Germinal center (tissue), 1 donor: ENCODE measurements at regions not wholly inside any gene's neighbourhood (a gene's known extent, or its start where the extent isn't known, plus 50 kb on each side); places are given as distances from the start of the nearest gene placed in this dataset.
A peak's percentile ranks its signal among the peaks of the same experiment; 100 is the strongest.

Experiments
- DNase-seq: peaks from one replicate; pipeline ENCODE4 v3.0.0; 2012; ENCODE audit warnings: mixed read lengths, low spot score

GRCh38 chr4:123096038-123096437, 173.6 kb upstream of the NUDT6 start:
- no peak for DNase-seq

DNA sequence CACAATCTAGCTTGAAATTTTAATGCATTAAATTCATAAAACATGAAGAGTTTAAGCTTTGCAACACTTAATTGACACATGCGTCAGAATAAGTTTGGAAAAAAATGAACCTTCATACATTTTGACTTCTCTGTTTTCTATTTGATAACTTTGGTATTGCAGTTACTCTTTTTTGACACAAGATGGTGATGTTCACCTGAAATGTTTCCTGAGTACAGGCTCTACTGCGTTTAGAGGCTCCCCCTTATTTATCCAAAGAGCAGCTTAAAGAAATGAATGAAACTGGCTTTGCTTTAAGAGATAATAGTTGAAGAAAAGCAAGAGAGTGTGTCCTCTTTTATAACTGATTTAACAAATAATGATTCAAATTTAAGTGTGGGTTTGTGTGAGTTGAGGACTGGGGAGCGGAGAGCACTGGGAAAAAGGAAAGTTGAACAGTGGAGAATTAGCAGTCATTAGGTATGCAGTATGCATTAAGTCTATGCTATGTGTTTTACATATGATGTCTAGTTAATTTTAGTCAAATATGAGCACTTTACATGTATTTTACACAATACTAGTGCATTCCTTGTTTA, 180.6 kb upstream of the NUDT6 start:
- DNase-seq, result peak; percentile 23

GRCh38 chr4:123104310-123105025, 182.1 kb upstream of the NUDT6 start:
- no peak for DNase-seq

- DNase-seq, result no peak
Measured at GRCh38 chr4:123105026-123105420, 182.6 kb upstream of the NUDT6 start.

GRCh38 chr4:123106747-123107146, 184.3 kb upstream of the NUDT6 start:
- no peak for DNase-seq

GRCh38 chr4:123107444-123108252, 185.3 kb upstream of the NUDT6 start:
- no peak for DNase-seq

DNA sequence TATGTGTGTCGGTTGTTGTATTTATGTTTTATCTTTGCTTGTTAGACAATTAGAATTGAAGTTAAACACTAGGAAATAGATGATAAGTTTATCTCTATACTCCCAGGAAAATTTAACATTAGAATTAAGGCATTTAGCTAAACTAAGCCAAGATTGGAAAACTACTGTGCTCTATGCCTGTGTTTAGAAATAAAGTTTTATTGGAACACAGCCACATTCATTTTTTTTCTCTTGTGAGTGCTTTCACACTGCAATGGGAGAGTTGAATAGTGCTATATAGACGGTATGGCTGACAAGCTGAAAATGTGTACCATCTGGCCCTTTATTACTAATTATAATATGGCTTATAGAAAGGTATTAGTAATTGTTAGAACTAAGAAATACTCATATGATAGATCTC, 186.7 kb upstream of the NUDT6 start:
- DNase-seq, result no peak

DNA sequence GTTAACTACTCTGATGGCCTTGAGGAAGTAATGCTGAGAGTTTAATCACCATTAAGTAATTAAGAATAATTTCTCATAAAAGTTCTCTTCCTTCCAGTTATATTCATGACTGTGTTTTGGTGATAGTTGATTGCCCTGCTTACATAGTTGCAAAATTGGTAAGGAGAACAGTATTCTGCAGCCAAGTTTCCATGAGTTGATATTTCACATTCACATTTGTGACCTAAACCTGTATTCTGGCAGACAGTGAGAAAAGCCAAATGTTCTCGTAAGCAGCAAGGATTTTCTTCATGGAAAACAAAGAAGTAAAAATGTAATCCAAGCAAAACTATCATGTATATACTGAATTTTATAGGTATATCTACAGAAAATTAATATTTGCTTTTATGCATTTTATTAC, 187.8 kb upstream of the NUDT6 start:
- DNase-seq, result no peak

DNA sequence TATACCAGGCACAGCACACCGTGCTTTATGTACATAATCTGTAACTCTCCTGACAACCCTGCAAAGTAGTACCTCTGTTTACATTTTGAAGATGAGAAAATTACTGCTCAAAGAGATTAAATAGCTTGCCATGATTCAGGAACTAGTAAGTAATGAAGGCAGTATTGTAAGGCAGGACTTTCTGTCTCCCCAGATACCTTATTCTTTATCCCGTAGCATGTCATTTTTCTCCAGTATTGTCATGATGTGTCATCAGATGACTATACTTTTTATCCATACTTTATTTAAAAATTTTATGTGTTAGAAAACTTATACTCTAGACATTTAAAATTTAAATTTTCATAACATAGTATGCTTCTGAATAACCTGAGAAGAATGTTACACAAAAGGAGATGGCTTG, 188.3 kb upstream of the NUDT6 start:
- no peak for DNase-seq

DNA sequence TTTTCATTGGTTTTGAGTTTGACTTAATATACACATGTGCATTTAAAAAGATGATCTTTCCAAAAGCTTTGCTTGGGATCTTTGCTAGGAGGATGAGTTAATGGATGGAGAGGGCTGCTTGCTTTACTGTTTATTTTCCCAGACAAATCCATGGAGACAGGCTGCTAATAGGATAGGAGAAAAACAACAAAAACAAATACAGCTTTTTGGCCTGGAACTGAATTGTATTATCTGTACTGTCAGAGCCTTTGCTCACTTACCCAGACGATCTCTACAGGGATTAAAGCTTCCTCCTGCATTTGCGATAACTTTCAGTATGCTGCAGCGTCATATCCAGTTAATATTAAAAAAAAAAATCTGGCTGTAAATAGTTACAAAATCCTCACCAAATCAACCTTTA, 190.8 kb upstream of the NUDT6 start:
- DNase-seq, result no peak

DNA sequence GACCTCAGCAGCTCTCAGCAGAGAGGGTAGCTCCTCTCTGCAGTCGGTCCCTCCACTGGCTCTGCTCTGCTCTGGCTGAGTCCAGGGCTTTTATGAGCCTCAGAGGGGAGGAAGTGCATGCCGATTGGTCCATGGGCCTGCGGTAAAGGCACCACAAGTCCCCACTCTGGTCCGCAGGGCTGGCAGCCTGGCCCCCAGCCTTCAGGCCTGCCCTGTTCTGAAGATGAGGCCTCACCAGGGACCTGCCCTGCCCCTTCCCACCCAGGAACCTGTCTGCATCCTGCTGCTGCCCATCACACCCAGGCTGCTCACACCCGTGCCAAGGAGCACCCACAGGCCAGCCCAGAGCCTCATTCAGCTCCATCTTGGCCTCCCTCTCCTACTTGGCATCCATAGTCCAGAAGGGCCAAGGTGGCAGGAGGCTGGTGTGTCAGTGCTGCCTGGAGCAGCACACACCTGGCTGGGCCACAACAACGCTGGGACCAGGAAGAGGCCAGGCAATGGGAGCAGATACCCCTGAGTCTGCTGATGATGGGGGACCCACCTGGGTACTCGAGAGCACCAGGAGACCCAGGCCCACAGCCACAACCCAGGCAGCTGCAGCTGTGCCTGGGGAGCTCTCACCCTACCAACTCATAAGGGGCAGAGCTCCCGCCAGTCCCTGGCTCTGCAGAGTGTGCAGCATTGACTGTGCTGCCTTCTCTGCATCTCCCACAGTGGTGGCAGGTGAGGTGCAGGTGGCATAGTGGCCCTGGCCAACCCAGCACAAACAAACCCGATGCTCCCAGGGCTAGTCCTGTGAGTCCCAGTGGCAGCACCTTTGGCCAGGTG, 191.9 kb upstream of the NUDT6 start:
- no peak for DNase-seq

DNA sequence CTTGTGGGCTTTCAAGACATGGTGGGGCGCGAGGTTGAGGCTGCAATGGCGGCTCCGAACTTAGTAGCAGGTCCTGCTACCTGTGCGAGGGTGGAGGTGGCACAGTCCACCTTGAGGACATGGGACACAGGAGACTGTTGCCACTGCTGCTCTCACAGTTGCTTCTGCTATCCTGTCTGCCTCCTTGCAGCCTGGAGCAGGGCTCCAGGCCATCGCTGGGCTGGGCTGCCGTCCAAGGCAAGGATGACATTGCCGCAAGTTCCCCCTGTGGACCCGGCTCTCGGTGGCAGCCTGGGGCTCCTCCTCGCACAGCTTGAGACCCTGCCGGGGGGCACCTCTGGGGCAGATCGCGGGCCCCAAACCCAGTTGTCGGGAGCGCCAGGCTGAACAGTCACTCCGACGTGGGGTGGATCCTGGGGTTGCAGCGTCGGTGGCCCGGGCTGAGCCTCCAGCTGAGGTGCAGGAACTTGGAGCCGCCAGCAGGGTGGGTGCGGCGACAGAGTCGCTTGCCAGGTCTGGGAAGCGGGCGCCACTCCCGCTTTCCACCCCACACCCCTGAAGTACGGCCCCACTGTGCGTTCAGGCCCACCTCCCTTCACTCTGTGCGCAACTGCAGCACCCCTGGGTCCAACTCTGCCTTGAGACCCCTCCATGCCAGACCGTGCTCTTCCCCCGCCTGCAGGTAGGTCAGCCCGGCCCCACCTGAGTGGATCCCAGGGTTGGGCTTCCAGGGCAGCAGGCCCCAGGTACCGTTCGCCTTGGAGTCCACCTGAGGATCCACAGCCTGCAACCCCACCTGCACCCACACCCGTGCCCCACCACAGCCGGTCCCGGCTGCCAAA, 192.7 kb upstream of the NUDT6 start:
- no peak for DNase-seq

DNA sequence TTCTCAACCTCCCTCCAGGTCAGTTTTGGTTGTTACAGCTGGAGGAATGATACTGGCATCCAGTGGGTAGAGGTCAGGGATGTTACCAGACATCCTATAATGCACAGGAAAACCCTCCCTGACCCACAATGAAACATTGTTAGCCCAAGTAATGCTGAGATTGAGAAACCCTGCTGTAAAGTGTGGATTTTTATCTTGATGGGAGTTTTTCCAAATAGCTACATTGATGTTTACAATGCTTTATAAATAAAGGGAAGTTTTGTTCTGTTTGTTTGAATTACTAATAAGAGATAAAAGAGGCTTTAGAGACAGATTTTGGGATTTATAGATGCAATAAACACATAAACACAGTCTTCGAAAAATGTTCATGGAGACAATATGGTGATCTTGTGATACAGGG, 194.0 kb upstream of the NUDT6 start:
- DNase-seq, result no peak

GRCh38 chr4:123120473-123120872, 198.1 kb upstream of the NUDT6 start:
- DNase-seq, result no peak

DNA sequence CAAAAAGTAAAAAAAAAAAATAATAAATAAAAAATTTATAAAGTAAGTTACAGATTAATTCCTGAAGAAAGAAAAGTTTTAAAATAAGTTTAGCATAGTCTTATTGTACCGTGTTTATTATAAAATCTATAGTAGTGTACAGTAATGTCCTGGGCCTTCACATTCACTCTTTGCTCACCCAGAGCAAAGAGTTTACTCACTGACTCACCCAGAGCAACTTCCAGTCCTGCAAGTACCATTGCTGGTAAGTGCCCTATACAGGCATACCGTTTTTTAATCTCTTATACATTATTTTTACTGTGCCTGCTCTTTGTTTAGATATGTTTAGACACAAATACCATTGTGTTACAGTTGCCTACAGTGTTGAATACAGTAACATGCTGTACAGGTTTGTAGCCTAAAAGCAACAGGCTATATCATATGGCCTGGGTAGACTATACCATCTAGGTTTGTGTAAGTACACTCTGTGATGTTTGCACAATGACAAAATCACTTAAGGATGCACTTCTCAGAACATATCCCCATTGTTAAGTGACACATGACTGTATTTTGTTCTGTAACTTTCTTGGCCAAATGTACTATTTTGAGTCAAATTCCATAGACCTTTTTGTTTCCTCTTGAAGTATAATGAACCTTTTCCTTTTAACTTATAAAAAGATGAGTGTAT, 199.0 kb upstream of the NUDT6 start:
- no peak for DNase-seq

GRCh38 chr4:123125477-123125876, 203.1 kb upstream of the NUDT6 start:
- DNase-seq, result no peak

DNA sequence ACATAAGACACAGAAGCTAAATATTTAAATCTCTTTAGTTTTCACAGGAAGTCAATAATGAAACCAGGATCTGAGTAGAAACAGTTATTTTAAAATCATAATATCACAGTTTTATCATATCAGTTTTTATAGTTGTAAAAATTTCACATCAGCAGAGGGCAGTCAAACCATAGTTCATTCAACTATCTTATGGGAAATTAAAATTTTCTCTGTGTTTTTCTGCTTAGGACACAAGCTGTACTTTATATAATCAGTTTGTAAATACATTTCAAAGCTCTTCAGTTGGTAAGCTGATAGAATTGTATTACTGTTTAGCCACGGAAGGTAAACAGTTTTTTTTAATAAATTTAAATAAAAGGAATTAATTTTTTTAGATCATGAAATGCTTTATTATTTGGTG, 204.8 kb upstream of the NUDT6 start:
- DNase-seq, result no peak

DNA sequence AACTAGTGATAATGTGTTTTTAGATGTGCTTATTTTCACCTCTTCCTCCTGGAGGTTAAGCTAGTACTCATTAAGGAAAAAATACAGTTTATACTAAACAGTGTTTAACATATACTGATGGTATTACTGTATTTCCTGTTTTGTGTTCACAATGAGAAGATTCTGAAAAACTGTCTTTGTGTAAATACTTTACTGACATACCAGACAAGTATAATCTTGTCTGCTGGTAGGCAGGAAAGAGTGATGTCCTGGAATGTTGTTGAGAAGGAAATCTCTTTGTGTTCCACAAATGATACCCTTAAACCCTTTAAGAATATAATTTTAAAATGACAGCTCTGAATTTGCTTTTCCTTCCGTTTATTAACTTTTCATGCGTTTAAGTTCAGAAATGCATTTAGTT, 205.5 kb upstream of the NUDT6 start:
- DNase-seq, result no peak

DNA sequence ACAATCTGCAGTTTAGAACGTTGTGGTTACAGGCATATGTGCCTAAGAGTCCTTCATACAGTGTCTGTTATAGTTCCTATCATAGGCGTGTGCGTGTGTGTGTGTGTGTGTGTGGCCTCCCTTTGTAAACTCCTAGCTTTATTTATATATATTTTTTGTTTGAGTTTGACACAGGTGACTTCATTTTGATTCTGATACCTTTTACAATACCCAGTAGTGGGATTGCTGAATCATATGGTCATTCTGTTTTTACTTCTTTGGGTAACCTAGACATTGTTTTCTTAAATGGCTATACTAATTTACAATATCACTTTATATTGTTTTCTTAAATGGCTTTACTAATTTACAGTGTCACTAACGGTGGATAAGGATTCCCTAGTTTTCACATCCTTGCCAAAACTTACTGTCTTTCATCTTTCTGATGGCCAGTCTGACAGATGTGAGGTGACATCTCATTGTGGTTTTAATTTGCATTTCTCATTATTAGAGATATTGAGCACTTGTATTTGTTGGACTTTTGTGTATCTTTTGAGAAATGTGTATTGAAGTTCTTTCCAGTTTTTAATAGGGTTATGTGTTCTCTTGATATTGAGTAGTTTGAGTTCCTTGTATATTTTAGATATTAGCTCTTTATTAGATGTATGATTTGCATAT, 211.1 kb upstream of the NUDT6 start:
- DNase-seq, result no peak

DNA sequence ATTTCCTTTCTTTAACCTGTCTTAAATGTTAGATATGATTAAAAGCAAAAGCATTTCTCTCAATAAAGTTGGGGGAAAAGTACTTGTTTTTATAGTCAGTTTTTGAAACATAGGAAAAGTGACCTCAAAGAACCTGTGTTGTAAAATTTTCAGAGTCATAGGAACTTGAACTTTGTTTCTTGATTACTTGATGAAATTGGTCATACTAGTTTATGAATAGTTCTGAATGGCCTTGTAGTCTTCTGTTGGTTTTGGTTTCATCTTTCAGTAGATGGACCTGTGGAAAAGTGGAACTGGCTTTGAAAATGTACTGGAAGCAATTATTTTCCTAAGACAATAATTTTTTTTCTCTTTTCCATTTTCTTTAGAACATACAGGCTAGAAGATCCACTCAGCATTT, 222.2 kb upstream of the NUDT6 start:
- DNase-seq, result no peak
